Femur (tissue), 1 donor: ENCODE measurements at regions not wholly inside any gene's neighbourhood (a gene's known extent, or its start where the extent isn't known, plus 50 kb on each side); places are given as distances from the start of the nearest gene placed in this dataset.
A peak's percentile ranks its signal among the peaks of the same experiment; 100 is the strongest.
"Not testable (repeated sequence)": the region's sequence is repeated elsewhere in the genome, so short reads cannot be mapped to it uniquely, and the experiment has no call there.

ENCODE experiments used
- DNase-seq: peaks from one replicate; pipeline ENCODE4 v3.0.0-alpha.2; 2017

DNA sequence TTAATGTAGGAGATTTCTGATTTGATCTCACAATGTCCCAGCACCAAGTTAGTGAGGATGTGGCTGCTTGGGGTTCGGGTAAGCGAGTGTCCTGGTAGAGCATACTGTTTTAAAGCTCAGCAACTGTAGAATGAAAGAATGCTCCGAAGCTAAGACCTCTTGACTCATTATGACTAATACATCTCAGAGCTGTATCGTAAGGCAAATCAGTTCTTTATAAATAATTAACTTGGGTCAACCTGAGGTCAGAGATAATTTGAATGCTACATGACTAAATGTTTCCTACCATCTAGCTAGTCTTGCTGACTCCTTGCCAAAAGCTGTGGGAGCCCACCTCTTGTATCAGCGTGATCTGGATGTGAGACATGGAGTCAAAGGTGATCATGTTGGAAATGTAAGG lies 128.8 kb upstream of the PDE7B start:
- DNase-seq, result no peak

DNA sequence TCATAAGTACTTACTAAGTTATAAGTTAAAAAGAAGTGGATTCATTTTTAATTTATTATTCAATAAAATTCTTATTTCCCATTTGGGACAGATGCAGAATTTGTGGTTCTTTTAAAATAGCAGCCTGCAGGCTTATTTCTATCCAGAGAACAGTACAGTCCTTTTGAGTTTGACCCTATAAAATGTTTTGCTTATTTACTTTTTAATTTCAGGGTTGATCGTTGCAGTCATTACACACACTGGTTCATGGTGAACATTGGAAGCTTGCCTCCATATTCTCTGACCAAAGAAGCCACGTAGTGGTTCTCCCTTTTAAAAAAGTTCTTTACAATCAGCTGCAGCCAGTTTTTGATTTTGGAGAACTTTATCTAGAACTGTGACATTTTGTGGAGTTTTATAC lies 122.9 kb upstream of the PDE7B start:
- no peak for DNase-seq

DNA sequence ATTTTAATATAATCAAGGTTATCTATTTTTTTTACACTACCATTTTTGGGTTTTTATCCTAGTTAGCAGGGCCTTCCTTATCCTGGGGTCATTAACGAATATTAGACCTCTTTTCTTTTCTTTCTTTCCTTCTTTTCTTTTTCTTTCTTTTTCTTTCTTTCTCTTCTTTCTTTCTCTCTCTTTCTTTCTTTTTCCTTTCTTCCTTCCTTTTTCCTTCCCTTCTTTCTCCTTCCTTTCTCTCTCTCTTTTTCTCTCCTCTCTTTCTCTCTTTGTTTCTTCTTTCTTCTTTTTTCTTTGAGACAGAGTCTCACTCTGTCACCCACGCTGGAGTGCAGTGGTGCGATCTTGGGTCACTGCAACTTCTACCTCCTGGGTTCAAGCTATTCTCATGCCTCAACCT lies 120.4 kb upstream of the PDE7B start:
- DNase-seq, result no peak

DNA sequence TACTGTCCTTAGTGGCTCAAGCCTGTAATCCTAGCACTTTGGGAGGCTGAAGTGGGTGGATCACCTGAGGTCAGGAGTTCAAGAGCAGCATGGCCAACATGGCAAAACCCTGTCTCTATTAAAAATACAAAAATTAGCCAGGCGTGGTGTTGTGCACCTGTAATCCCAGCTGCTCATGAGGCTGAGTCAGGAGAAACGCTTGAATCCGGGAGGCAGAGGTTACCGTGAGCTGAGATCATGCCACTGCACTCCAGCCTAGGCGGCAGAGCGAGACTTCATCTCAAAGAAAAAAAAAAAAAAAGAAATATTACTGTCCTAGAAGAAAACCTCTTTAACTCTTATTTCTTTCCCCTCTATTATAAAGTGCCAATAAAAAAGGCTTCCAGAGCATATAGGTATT lies 115.2 kb upstream of the PDE7B start:
- DNase-seq, result not testable (repeated sequence)

DNA sequence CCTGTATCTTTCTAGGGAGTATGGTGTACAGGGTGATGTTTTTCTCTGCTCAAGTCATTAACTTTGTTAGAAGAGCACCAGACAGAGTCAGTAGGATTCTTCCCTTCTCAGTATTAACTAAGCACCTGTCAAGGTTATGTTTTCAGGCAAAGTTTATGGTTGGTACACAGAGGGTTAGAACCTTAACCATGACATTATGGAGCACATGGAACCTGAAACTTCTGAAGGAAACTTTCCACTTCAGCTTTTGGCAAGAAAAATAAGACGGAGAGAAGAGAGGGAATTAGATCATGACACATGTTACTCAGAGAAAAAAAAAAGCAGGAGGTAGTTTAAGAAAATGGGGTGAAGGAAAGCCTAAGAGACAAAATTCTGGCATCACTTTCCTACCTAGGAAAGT lies 112.9 kb upstream of the PDE7B start:
- DNase-seq, result no peak

DNA sequence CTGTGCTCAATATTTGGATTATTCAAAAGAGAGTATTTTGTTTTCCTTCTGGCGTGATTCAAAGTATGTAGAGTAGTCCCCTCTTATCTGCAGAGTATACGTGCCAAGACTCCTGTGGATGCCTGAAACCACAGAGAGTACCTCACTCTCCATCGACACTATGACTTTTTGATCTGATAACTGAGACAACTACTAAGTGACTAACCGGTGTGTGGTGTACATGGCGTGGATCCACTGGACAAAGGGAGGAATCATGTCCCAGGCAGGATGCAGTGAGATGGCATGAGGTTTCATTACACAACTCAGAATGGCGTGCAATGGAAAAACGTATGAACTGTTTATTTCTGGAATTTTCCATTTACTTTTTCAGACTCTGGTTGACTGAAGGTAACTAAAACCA lies 112.2 kb upstream of the PDE7B start:
- peak; percentile 19 for DNase-seq

DNA sequence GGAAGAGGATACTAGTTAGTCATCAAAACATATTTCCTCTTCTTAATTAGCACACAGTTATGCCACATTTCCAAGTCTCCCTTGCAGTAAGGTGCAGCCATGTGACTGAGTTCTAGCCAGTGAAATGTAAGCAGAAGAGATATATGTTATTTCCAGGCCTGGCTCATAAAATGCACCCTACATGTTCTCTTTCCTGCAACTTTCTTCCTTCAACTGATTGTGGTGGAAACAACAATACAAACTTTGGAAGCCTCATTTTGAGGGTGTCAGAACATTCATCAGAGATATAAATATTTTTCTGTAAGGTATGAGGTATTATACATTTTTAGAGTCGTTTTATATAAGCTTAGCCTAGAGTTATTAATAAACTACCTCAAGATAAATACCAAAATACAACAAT lies 110.9 kb upstream of the PDE7B start:
- DNase-seq, result no peak

DNA sequence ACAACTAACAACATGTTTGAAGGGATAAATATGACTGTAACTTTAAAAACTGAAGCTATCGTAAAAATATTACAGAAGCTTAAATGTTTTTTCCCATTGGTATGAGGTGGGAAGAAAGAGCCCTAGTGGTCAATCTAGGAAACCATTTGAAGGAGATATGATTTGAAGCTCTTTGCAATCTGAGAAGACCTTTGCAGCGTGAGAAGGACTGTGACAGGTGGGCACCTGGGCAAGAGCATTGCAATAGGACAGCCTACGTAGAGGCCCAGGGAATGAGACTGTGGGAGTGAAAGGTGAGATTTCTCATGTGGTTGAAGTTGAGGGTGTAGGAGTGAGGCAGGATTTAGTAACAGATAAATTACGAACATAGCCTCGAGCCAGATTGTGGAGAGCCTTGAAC lies 108.0 kb upstream of the PDE7B start:
- DNase-seq, result no peak

DNA sequence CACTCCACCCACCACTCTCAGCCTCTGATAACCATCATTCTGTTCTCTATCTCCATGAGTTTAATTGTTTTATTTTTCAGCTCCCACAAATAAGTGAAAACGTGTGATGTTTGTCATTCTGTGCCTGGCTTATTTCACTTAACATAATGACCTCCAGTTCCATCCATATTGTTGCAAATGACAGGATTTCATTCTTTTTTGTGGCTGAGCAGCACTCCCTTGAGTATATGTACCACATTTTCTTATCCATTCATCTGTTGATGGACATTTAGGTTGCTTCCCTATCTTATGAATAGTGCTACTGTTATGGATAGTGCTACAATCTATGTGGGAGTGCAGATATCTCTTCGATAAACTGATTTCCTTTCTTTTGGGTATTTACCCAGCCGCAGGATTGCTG lies 103.3 kb upstream of the PDE7B start:
- no peak for DNase-seq

DNA sequence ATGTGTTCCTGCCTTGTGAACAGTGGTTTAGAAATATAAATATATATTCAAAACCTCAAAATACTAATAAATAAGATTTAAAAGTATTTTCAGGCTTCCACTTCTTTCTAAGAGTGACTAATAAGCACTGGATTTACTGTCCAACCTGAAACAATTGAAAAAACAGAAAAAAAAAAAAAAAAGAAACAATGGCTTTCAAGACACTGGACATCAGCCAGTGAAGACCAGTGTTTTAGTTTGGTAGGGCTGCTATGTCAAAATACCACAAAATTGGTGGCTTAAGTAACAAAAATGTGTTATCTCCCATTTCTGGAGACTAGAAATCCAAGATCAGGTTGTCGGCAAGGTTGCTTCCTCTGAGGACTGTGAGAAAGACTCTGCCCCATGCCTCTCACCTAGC lies 101.4 kb upstream of the PDE7B start:
- no peak for DNase-seq

DNA sequence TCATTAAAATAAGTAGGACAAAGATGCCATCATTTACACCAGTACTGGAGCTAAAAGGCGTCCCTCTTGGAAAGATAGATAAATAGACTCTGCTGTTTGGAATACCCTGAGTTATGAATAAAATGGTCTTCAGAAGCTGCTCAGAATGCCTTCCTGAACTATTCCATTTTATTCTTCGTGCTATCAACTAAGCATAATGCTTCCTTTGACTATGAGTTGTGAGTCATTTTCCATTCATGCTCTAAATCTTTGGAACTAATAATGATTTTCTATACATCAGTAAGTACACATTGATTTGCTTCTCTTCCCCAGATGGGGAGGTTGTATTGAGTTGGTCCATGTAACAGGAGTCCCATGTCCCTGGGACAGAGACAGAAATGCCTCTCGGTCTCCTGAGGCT lies 98.3 kb upstream of the PDE7B start:
- DNase-seq, result no peak

DNA sequence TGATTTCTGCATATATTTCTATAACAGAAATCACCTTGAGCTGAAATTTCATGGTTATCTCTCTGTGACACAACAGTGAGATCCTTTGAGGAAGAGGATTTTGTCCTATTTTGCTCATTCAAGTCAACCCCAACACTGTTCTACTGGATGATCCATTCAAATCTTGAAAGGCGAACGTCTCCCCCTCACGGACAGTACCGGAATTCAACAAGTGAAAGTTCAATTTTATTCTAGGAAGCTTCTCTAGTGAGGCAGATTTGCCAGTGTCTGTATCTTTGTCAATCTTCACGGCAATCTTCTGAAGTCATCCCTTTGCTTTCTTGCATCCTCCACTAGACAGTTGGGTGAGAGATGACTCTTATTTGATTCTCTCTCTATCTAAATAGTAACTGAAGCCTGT lies 91.7 kb upstream of the PDE7B start:
- no peak for DNase-seq

DNA sequence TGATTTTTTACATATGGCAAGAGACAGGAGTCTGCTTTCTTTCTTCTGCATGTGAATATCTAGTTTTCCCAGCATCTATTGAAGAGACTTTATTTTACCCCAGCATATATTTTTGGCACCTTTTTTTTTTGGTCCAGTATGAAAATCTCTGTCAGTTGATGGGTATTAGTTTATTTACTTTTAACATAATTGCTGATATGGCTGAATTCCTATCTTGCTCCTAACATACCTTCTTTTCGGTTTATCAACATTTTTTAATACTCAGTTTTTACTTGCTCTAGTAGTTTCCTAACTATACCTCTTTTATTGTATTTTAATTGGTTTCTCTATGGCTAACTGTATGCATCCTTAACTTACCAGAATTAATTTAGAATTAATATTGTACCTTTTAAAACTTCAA lies 77.5 kb upstream of the PDE7B start:
- no peak for DNase-seq

DNA sequence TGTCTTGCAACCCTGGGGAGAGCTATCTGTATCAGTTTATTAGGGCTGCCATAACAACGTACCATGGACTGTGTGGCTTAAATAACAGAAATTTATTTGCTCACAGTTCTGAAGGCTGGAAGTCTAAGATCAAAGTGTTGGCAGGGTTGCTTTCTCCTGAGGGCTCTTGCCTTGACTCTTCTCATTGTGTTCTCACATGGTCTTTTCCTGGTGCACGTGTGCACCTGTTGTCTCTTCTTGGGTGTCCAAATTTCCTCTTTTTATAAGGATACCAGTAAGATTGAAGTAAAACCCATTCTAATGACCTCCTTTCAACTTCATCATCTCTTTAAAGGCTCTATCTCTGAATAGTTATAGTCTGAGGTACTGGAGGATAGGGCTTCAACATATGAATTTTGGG lies 72.3 kb upstream of the PDE7B start:
- no peak for DNase-seq

DNA sequence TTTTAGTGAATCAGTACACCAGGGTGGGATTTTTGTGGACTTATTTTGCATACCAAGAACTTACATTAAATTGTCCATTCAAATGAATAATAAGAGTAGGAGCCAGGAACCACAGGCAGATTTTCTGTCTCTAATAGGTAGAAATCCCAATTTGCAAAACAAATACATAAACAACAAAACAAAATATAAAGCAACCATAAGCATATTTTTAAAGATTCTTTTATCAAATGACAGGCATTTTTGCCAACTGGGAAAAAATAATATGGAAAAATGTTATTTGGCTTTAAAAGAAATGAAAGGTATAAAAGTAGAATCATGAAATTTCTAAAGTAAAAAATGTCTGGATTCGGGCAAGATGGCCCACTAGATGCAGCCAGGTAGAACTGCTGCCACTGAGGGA lies 71.2 kb upstream of the PDE7B start:
- DNase-seq, result no peak

DNA sequence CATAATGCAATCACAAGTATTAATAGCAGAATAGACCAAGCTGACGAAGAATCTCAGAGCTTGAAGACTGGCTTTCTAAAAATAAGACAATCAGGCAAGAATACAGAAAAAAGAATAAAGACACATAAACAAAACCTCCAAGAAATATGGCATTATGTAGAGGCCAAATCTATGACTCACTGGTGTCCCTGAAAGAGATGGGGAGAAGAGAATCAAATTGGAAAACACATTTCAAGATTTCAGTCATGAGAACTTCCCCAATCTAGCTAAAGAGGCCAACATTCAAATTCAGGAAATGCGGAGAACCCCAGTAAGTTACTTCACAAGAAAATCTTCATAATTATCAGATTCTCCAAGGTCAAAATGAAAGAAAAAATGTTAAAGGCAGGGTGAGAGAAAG lies 69.0 kb upstream of the PDE7B start:
- no peak for DNase-seq

DNA sequence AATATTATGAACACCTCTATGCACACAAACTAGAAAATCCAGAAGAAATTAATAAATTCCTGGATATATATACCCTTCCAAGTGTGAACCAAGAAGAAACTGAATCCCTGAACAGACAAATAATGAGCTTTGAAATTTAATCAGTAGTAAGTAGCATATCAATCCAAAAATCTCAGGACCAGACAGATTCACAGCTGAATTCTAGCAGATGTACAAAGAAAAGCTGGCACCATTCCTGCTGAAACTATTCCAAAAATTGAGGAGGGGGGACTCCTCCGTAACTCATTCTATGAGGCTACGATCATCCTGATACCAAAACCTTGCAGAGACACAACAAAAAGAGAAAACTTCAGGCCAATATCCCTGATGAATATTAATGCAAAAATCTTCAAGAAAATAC lies 67.0 kb upstream of the PDE7B start:
- DNase-seq, result no peak

DNA sequence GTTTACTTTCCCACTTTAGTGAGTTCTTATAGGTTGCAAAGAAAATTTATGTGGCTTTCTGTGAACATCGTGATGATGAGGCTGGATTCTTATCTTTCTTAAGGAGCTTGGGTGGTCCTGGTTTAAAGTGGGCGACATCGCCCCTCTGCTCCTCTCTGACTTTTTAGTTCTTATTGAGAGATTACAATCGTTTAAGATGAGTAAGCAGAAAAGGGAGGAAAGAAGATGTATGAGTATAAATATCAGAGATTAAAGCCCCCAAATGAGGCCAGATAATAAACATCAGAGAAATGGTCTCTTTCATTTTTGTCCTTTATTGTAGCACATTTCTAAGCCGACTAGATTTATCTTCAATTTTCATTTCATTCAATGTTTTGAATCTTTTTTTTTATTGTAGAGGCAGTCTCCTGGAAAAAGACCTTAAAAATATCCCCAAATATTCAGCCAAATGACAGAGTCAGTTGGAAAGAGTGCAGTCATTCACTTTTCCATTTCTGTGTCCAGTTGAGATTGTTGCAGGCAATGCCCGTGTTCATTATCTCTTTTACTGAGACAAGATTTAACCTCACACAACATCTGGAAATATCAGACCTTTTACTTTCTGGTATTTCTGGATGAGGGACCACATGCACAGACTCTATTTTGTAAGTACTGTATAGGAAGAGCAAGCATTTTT lies 62.0 kb upstream of the PDE7B start:
- no peak for DNase-seq

DNA sequence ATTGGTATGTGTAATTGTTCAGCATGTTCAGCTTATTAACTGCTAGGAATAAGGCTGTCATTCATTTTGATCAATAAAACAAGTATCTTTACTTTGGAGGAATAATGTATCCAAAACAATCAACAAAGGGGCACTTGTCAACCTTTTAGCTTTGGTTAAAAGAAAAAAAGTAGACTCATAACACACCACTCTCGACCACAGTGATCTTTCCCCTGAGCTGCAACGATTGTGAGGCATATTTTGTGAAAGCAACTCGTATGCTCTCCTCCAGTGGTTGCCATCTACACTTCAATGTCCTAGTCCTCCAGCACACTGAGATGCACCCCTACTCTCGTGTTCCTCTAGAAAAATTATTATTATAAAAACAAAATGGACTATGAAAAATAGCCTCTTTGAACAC lies 60.1 kb upstream of the PDE7B start:
- DNase-seq, result no peak

DNA sequence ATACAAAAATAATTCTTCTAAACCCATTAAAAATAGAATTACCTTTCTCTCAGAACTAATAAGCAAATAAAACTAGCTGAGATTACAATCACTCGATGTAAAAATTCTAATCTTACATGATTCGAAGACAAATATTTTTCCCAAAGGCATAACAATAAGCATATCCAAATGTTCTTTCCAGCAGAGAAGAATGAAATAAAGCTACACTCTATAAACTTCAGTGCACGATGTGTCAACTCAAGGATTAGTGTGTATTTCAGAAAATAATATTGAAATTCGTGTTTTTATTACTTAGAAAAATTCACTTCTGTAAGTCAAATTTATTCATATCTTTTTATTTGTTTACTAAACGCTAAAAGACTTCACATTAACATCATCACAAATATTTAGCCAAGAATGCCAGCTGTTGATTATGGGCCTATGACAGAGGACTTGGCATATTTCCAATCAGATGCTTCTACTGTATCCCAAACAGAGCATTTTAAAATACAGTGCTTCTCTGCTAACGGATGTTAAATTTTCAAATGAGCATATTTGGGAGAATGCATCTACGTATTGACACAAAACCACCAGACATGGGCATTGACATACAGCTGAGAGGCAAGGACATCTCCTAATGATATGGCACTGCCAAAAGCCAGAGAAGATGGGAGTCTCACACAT lies 54.7 kb upstream of the PDE7B start:
- no peak for DNase-seq

DNA sequence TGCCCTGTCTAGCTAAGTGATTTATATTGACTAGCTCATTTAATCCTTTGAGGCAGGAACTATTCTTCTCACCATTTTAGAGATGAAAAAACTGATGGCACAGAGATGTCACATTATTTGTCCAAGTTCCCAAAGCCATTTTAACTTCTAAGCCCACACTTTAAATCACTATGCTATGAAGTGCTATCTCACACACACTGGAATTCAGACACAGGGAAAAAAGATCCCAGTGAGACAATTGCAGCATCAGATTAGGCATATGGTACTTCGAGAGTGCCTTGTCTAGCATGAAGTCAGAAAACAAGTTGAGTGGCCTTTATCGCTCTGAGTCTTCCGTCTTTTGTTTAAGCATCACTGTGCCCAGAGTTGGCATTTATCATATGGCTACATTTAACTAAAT lies 54.1 kb upstream of the PDE7B start:
- DNase-seq, result no peak

DNA sequence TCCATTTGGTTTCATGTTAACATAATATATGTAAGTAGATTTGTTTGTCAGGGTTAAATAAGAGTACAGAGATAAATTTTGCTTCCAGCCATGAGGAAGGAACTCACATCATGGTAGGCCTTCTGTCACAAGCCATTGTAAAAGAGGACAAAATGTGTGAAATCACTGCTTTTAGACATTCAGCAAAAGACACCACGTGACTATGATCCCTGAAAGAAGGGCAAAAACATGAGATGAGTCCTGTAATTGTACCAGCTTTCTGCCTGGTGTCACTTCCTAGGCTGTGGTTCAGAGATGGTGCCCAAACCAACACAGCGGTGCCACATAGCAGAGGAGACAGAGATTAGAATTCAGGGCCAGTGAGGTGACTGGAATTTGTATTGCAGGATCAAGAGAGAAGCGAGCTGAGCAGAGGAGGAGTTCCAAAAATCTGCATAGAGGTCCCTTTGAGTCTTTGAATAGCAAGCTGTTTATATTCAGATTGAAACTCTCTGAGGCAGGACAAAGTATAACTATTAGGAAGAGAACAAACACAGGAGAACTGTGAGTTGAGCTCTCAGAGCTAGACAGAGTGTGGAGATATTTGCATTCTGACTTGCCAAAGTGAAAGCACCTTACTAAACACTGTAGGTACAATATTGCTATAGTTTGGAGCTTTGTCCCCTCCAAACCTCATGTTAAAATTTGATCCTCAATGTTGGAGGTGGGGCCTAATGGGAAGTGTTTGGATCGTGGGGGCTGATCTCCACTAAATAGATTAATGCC lies 52.6 kb upstream of the PDE7B start:
- no peak for DNase-seq
